GM21367 (cell line): ENCODE measurements at regions not wholly inside any gene's neighbourhood (a gene's known extent, or its start where the extent isn't known, plus 50 kb on each side); places are given as distances from the start of the nearest gene placed in this dataset.

Experiments used
- ATAC-seq: cut with Tn5 transposase; IDR thresholded peaks from one replicate; pipeline ENCODE4 v1.9.1; 2021; ENCODE audit not compliant: unreplicated experiment

DNA sequence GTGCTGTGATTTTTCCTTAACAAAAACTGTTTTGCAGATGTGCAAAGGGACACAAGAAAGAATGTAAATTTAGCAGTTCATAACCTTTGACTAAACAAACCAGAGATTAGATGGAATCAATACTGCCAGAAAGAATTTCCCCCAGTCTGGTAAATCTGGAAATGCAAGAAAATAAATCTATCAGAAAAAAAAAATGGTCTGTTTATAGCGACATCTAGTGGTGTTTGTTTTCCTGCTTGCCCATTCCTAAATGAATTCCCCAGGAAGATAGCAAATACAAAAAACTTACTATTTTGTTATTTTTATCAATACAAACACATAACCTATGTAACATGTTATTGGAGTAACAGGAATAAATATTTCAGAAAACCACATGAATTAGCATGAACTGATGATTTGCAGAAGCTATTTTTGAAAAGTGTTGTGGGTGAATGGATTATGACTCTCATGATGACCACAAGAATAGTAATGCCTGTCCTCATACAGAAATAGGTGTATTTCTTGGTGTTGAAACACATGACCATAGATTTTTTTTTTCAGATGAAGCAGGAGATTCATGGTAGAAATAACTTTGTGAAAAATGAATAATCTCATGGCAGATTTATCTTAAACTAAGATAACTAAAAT lies 1703.8 kb downstream of the MAT2B start:
- no peak for ATAC-seq

DNA sequence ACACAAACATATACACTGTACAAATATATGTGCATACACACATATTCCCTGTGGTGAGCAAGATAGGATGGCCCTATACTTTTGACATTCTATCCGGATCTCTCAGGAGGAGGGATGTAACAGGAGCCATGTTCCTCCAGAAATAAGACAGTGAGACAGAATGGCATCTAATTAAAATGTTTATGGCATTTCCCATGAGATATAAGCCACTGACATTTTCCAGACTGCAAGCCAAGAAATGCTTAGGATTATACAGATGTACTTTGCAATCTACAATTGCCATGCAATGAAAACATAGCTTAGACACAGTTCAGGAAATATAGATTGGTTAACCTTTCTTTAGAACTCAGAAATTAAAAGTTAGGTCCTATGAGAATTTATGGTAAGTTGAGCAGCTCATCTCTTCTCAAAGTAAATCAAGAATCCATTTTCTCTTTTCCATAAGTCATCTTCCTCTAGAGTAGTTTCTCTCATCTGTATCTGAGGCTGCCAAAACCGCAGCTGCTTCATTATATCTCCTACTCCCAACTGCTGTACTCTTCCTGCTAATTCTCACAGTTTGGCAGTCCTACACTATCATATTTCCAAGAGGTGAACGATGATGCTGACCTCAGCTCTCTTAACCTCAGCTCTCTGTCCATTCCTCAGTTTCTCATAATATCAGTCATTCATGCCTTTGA lies 1719.1 kb downstream of the MAT2B start:
- ATAC-seq = no peak

DNA sequence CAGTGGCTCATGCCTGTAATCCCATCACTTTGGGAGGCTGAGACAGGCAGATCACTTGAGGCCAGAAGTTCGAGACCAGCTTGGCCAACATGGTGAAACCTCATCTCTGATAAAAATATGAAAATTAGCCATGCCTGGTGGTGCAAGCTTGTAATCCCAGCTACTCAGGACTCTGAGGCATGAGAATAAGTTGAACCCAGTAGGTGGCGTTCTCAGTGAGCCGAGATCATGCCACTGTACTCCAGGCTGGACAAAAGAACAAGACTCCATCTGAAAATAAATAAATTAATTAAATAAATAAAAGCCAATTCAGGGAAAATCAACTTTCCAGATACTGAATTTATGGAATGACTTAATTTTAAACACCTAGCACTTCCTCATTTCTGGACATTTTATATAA lies 1722.1 kb downstream of the MAT2B start:
- ATAC-seq = no peak

DNA sequence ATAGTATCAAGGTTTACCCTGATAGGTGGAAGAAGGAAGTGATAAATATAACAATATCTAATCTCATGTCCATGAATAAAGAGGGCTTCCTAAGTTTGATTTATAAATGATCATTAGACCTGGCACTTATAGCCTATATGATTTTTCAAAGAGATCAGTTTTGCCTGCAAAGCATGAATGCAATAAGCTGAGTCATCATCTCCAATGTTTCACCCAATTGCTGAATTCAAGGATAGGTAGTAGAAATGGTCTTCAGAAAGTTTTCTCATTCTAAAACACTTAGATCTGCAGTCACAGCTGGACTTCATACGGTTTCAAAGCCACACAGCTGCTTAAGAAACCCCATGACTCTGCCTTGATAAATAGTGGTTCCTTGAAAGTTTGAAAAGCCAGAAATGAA lies 1722.8 kb downstream of the MAT2B start:
- ATAC-seq = no peak

DNA sequence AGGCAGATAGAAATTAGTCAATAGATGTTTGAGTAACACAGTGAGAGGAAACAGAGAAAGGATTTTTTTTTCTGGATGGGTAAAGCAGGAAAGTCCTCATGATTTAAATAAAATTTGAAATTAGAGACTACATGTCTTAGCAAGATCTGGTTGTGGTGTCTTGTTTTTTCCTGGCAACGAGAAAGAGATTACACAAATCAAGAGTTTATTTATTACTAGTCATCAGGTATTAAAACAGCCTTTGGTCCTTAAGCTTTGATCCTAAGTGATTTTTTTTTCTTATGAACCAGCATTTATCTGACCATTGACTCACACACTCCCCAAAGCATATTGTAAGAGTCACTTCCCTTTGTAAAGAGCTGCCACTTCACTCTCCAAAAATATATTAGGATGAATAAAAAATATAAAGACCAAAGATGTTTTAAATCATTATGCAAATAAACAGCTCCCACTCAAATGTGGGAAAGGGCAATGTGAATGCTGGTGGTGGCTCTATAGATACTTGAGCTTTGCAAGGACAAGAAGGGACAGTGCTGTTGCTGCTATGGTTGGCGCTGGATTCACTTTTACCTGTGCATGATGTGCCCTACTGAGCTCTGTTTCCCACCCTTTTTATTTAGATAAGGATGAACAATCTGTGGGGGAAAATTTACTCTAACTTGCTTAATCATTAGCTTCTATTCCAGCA lies 1726.5 kb downstream of the MAT2B start:
- ATAC-seq = no peak

DNA sequence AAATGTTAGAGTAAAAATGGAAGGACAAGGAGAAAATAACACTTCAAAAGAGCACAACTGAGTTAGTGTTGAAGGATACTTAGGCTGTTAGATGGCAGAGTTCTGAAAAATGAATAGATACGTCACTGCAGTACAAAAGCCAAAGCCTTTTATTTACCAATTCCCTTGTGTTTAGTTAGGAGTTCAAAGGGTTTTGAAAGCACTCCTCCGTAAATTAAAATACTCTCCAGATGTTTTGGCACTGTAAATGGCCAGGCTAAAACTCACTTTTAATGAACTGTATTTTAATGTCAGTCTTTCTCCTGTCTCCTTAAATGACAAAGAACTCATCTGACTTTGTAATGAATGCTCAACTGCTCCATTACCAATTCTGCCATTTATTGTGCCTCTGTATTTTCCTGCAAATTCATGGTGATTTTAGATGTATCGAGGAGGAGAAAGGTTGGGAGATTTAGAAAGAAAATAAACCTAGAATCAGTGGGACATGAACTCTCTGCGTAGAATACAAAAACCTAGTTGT lies 1727.2 kb downstream of the MAT2B start:
- ATAC-seq = no peak

DNA sequence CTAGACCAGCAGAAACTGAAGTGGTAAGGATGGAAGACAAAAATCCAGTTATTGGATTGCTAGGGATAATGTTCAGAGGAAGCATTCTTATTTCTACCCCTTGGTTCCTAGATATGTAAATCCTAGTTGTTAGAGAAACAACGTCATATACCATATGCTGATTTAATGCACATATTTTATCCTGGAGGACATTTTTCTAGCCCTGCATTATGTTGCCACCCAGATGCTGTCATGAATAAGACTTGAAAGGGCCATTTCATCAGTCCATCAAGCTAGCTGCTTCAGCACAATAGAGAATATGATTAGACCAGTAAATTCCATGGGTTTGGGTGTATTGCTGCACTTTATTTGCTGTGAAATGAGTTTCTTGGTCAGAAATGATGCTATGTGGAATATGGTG lies 1736.4 kb downstream of the MAT2B start:
- ATAC-seq = no peak

DNA sequence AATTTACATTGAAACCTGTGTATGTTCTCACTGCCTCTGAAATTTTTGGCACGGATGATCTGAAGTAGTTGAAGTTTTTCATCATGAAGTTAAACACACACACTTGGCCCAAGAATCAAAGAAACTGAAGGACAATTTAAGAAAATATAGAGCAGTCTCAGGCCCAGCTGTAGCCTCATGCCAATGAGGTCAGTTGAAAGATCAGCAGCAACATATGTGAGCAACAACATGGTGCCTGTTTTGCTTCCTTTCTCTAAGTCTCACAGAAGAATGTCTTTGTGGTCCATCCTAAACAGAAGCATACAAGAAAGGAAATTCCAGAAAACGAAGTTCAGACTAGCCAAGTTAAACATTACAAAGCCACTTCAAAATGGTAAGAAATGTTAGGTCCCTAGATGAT lies 1737.2 kb downstream of the MAT2B start:
- ATAC-seq = no peak

DNA sequence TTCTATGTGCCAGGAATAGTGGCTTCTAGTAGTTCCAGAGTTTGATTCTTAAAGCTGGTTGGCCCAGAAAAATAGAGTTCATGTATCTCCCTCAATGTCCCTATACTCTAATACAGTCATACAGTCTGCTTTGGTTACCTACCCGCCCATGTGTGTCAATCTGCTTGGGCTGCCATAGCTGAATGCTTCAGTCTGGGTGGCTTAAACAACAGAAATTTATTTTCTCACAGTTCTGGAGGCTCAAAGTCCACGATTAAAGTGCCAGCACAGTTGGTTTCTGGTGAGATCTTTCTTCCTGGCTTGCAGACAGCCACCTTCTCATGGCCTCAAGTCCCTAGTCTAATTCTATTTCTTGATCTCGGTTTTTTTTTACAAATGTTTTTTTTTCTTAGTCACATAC lies 1739.0 kb downstream of the MAT2B start:
- no peak for ATAC-seq

DNA sequence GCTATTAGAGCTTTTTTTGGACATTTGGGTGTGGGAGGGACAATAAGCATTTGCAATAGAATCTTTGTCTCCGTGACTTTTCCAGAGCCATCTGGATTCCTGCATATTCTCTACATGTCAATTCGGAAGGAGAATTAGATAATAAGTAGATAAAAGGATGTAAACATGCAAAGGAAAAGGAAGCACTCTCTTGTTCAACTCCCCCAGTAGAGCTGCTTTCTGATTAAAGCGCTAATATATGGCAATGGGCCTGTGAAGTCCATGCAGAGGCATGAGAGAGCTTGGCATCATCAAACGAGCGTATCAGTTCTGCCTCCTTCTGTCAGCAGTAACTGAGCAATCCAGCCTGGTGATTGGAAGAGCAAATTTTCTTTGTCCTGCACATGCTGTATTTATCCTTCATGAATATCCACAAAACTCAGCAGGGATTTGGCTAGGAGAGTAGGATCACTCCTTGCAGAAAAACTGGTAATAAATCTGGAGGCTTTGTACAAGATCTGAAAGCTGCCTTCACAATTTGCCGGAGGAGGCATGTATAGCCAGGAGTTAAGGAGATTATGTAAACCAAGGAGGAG lies 1752.9 kb downstream of the MAT2B start:
- no peak for ATAC-seq

DNA sequence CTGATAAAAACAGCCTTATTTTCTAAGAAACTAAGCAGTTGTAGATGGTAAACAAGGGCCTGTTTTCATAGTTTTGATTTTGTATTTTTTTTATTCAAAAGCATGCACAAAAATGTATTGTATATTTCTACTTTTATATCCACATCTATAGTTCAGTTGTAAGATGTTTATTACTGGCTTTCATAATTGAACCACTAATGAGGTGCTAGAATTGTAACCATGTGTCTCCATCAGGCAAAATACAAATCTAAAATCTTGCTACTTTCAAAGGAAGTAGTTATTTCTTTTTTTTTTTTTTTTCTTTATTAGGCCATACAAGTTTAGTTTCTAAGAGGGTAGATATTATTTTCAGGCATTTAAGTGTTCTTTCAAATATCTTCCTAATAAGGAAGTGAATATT lies 1755.0 kb downstream of the MAT2B start:
- no peak for ATAC-seq

DNA sequence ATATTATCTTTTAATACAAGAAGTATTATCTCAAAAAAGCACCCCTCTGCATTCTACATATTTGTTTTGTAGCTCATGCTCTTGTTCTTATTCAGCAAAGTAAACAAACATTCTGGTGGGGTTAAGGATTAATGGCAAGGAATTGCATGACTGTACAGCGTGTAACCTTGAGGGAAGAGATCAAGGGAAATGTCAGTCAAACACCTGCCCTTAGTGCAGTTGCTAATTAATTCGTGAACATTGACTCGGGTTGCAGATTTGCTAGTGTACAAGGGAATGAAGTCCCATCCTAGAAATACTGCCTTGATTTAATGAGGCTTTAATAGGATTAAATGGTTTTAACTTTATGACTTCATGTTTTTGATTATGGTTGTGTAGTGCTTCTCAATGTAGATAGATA lies 1758.1 kb downstream of the MAT2B start:
- ATAC-seq = no peak

DNA sequence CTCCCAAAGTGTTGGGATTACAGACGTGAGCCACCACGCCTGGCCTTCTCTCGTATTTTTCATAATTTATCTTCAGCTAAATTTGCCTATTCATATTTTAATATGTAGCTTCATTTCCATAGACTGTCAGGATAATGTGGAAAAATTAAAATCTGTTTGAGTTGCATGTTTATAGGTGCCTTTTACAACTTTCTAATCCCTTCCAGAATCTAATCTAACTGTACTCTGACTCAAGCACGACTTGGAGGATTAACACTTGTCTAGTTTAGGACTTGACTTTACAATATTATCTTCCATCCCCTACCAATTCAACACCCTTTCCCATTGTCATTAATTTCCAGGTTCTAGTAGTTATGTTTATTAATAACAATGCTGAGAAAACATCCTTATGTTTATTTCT lies 1761.5 kb downstream of the MAT2B start:
- ATAC-seq = no peak

DNA sequence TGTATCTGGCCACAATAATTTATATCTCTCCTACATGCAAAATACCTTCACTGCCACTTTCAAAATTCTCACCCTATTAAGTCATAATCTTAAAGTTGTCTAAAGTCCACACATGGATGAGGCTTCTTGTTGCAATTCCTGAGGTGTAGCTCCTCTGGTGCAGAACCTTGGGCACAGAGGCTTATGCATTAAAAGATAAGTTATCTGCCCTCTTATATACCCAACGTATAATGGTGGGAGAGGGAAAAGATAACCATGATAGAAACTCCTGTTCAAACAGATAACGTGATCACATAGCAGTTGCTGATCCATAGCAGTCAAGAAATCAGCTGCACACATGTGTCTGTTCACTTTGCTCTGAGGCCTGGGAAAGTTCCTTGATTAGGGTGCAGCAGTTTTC lies 1767.0 kb downstream of the MAT2B start:
- ATAC-seq = no peak

DNA sequence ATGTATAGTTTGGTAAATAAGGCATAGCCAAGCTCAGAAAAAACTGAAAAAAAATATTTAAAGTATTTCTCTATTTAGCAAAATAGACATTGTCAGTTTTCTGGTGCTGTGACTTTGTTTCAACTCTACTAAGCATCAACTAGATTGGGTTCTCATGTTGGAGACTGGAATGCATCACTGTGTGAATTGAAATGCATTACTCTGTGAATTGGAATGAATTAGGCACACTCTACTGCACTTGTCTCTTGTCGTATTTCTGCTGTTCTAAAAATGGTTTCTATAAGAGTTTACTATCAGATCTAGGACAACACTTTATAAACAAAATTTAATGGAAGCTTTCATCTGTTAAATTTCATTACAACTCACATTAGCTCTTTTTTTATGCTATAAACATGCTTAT lies 1772.2 kb downstream of the MAT2B start:
- no peak for ATAC-seq

DNA sequence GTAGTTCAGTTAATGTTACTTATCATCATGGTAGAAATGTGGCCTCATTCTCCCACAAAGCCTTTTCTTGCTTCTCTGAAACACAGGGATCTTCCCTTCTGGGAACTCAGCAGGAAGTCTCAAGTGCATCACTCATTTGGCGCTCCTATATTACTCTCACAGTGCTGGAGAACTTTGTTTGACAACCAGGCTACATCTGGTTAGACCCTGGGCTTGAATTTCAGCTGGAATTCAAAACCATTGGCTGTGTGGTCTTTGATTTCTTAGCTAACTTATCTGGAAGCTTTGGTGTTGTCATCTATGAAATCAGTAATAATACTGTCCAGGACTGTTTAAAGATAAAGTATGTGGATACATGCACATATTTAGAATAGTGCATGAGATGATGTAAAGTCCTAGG lies 1777.1 kb downstream of the MAT2B start:
- no peak for ATAC-seq

DNA sequence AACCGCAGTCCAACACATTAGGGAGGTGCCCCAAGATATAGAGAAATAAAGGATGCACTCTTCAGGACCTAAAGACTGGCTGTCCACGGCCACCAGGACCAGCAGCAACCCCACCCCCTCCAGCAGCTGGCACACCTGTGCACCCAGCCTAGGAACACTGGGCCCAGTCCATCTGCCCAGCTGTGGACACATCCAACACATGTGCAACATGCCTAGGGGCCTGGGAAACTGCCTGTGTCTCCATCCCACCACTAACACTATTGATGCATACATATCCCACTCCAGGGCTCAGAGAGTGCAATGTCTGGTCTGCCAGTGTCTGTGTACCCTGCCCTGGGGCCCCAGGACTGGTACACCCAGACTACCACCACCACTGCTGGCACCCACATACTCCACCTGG lies 1781.3 kb downstream of the MAT2B start:
- no peak for ATAC-seq

DNA sequence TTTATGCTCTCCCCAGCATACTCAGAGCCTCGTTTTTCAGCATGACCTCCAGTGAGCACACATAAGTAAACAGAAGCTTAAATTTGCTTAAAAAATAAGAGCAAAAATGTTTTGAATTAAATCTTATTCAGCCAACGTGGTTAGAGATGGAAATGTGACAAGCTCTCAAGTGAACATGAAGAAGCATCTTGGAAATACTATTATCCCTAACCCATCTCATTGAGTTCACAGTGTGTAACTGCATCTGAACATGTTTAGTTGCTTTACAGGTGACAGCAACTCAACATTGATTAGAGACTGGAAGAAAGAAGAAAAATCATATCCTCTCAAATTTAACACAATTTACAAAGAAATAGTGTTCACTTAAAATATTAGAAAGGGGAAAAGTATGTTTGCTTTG lies 1785.1 kb downstream of the MAT2B start:
- no peak for ATAC-seq

DNA sequence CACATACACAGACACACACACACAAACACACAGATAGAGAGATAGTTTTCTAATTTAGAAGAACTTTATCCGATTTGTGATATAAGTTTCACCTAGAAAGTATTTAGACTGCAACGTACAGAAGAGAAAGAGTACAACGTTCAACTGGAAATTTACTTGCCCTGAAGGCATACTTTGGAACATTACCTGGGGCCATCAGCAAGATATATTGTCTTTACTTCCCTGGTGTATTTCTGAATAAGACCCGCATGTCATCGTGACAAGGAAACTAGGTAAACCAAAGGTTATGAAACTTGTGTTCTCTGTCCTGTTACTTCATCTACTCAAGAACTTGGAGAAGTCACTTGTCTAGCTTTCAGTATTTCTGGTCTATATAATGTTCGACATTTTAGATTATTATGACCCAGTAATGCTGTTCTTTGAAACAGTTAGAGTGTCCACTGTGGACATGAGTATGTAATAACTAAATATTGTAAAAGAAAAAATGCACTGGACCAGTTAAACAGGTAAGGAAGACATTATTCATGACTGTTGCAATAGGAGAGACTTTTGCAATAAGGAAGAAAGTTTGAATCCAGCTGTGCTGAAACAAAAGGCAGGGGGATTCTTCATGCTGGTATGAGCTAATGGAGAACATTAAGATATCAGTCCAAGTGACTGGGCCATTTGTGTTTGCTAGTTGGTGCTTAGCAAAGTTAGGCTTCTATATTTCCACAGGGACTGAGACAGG lies 1791.1 kb downstream of the MAT2B start:
- no peak for ATAC-seq

DNA sequence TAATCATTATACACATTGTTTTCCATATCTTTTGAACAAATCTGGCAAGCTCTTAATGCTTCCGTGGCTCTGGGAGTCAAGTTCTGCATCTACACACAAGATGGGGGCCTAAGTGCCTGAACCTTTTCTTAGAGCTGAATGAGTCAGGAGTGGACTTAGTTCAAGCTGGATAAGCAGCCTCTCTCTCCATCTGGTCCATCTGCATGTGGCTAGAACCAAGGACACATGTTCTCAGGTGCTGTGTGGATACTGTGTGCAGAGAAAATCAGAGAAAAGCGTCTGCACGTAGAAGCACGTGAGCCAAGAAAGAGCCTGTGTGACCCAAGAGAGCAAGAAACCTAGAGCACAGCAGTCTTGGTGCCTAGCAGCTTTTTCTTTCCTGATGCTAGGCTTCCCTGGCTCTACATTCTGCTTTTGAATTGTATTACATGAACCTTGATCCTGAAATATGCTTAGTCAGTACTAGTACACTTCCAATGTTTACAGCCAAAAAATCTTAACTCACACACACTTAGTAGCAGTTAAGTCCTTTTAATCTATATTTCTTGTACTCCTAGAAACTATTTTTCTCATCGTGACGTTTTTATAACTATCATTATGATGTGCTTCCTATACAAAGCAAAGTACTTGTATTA lies 1798.9 kb downstream of the MAT2B start:
- no peak for ATAC-seq

DNA sequence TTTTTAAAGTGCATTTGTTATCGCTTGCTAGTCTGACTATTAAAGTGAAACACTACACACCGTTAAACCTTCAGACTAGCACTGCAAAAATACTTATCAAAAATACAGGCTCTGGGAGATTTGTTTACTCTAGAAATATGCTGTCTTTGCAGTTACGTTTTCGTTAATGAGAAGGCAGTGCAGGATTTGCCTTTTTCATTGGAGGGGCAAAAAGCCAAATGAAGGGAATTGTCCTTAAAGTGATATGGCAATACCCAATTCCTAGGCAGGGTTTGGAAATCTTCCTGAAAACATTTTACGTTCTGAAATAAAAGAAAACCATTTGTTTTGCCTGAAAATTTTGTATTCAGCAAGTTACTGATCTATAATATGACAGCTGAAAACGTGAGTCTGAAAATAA lies 1800.2 kb downstream of the MAT2B start:
- no peak for ATAC-seq
